Omental fat pad (tissue), 3 donors: ENCODE measurements at regions not wholly inside any gene's neighbourhood (a gene's known extent, or its start where the extent isn't known, plus 50 kb on each side); places are given as distances from the start of the nearest gene placed in this dataset.

Experiments
- ATAC-seq: fragments of 150-250 bp; one replicate; pipeline ENCODE4 v1.9.1; 2016; ENCODE audit warnings: mild to moderate bottlenecking, moderate library complexity; ENCODE audit not compliant: low FRiP score
- DNase-seq: peaks from one replicate; pipeline ENCODE4 v3.0.0-alpha.2; 2019; ENCODE audit warnings: low spot score
- TF ChIP-seq, protein P1 (sequence below), 3 donors: fragments of 450-650 bp; IDR thresholded peaks; one replicate each; pipeline ENCODE4 v1.5.1; 2016 to 2017; ENCODE audit warnings: antibody characterized with exemption in 3 of 3, mild to moderate bottlenecking in 3 of 3, moderate library complexity in 2 of 3

DNA sequence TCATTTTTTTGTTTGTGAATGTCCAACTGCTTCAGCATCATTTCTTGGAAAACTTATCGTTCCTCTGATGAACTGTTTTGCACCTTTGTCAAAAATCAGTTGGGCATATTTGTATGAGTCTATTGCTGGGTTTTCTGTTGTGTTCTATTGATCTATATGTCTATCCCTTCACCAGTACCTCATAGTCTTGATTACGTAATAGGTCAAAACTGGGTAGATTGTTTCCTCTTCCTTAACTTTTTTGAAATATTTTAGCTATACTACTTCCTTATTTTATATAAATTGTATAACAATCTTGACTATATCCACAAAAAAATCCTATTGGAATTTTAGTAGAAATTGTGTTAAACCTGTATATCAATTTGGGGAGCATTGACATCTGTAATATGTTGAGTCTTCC is 104.1 kb upstream of the PALS2 start:
- DNase-seq, result no peak
- TF ChIP-seq, protein P1, sequence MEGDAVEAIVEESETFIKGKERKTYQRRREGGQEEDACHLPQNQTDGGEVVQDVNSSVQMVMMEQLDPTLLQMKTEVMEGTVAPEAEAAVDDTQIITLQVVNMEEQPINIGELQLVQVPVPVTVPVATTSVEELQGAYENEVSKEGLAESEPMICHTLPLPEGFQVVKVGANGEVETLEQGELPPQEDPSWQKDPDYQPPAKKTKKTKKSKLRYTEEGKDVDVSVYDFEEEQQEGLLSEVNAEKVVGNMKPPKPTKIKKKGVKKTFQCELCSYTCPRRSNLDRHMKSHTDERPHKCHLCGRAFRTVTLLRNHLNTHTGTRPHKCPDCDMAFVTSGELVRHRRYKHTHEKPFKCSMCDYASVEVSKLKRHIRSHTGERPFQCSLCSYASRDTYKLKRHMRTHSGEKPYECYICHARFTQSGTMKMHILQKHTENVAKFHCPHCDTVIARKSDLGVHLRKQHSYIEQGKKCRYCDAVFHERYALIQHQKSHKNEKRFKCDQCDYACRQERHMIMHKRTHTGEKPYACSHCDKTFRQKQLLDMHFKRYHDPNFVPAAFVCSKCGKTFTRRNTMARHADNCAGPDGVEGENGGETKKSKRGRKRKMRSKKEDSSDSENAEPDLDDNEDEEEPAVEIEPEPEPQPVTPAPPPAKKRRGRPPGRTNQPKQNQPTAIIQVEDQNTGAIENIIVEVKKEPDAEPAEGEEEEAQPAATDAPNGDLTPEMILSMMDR (IDR thresholded peaks at IDR 0.05), result no peak
- no peak for ATAC-seq

GRCh38 chr7:24472093-24472492 is 101.2 kb upstream of the PALS2 start:
- DNase-seq (no peak), ATAC-seq (no peak)
- TF ChIP-seq, protein P1 (IDR thresholded peaks at IDR 0.05), result no peak

- no peak for DNase-seq
- no peak for ATAC-seq
- TF ChIP-seq, protein P1 (IDR thresholded peaks at IDR 0.05), result no peak
Measured at GRCh38 chr7:24475166-24475961, 97.9 kb upstream of the PALS2 start.

- TF ChIP-seq, protein P1 (IDR thresholded peaks at IDR 0.05), result no peak
- no peak for DNase-seq
- ATAC-seq, result no peak
Measured at GRCh38 chr7:24476227-24476626, 97.0 kb upstream of the PALS2 start.

DNA sequence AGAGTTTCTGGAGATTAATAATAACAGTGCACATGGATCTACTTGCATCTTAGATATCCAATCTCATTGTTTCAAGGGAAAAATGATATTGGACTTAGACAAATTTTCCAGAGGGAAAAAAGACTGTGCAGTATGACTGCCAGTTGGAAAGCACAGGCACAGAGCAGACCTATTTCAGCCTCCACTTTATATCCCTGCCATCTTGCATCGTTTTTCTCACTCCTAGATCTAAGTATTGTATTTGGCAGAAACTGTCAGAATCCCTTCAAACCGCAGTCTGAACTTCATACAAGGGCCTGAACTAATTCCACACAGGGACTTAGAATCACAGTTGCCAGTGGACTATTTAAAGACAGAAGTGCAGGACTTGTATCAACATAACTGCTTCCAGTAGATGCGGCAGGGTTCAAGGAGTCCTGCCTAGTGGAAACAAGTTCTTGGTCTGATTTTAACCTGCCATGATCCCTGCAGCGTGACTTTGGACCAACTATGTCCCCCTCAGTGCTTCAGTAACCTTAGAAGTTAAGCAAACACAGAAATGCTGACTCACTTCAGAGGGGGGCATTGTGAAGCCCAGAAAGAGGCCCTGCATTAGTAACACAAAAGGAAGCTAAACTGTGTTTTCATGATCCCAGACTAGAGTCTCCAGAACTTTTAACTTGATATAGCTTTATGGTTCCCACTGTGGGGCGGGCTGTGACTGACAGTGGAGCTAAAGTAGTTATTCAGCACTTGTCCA is 95.7 kb upstream of the PALS2 start:
- ATAC-seq (peak; percentile 77), DNase-seq (no peak)
- TF ChIP-seq, protein P1 (IDR thresholded peaks at IDR 0.05), result no peak

DNA sequence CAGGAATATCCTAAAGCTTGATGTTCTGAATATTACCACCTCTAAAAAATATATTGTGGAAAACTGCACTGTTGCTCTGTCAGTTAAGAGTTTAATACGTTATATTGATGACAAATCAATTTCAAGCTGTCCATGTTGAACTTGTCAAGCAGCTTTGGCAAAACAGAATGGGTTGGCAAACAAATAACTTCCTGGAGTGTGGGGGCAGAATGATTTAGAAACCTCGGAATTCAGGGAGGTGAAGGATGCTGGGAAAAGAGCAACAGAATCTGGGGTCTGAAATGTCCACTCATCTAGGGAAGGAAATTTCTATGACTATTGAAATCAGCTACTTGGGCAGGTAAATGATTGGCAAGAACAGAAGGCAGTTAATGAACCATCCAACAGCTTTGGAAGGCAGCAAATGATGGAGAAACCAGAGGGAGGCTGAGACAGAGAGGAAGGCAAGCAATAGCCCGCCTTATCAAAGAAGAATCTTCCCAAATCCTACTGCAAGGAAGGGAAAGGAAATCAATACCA is 95.1 kb upstream of the PALS2 start:
- TF ChIP-seq, protein P1 (IDR thresholded peaks at IDR 0.05), result no peak
- DNase-seq, result no peak
- no peak for ATAC-seq
